Spleen (tissue), 11 donors: ENCODE measurements at regions not wholly inside any gene's neighbourhood (a gene's known extent, or its start where the extent isn't known, plus 50 kb on each side); places are given as distances from the start of the nearest gene placed in this dataset.
"Not testable (repeated sequence)": the region's sequence is repeated elsewhere in the genome, so short reads cannot be mapped to it uniquely, and the experiment has no call there.

Experiments used
- DNase-seq: peaks from one replicate; pipeline ENCODE4 v3.0.0-alpha.2; 2020
- H3K27ac ChIP-seq, 8 donors: fragments of 200-600 bp; sonication (generic) in 7 of 8; 1 replicate in 4 of 8; 2 replicates in 4 of 8; pipeline versions ENCODE4 v1.5.0 to v1.8.0; 2016 to 2021; ENCODE audit warnings: inconsistent platforms in 4 of 8, mild to moderate bottlenecking in 4 of 8, moderate library complexity in 1 of 8
- H3K27me3 ChIP-seq, 7 donors: fragments of 200-600 bp; sonication (generic) in 6 of 7; replicated peaks in 1 of 7; 1 replicate in 4 of 7; 2 replicates in 3 of 7; pipeline versions ENCODE4 v1.5.0 to v1.8.0; 2016 to 2021; ENCODE audit warnings: inconsistent platforms in 3 of 7, mild to moderate bottlenecking in 1 of 7
- H3K36me3 ChIP-seq, 6 donors: fragments of 200-600 bp; sonication (generic) in 5 of 6; 1 replicate in 4 of 6; 2 replicates in 2 of 6; pipeline versions ENCODE4 v1.5.0 to v1.8.0; 2016 to 2021; ENCODE audit warnings: inconsistent platforms in 2 of 6
- H3K4me1 ChIP-seq, 6 donors: fragments of 200-600 bp; sonication (generic) in 5 of 6; 1 replicate in 3 of 6; 2 replicates in 3 of 6; pipeline versions ENCODE4 v1.5.0 to v1.8.0; 2016 to 2021; ENCODE audit warnings: inconsistent platforms in 3 of 6
- H3K4me3 ChIP-seq, 8 donors: fragments of 200-600 bp; sonication (generic) in 7 of 8; 1 replicate in 4 of 8; 2 replicates in 4 of 8; pipeline versions ENCODE4 v1.5.0 to v1.8.0; 2016 to 2021; ENCODE audit warnings: inconsistent platforms in 4 of 8, mild to moderate bottlenecking in 4 of 8, moderate library complexity in 2 of 8
- H3K9me3 ChIP-seq, 8 donors: fragments of 200-600 bp; sonication (generic) in 7 of 8; 1 replicate in 4 of 8; 2 replicates in 4 of 8; pipeline versions ENCODE4 v1.5.0 to v1.8.0; 2016 to 2021; ENCODE audit warnings: inconsistent platforms in 4 of 8
- POLR2A ChIP-seq, 3 donors: fragments of 450-650 bp; IDR thresholded peaks; one replicate each; pipeline ENCODE4 v1.5.1; 2017; ENCODE audit warnings: antibody characterized with exemption in 3 of 3, mild to moderate bottlenecking in 1 of 3
- POLR2AphosphoS5 ChIP-seq, 3 donors: sonication (generic); formaldehyde crosslinking; IDR thresholded peaks; one replicate each; pipeline ENCODE4 v1.5.1; 2017; ENCODE audit warnings: antibody characterized with exemption in 3 of 3
- WGBS, 5 donors: extraction: QIAGEN DNeasy Blood & Tissue Kit in 3 of 5; methylation state at CpG; one replicate each; pipeline versions ENCODE4 v1.1.5 to v1.1.7; 2013 to 2018; 5-methylcytosine and 5-hydroxymethylcytosine counted together
- intact Hi-C: fragments of 100-400 bp; cut with DNase I; formaldehyde crosslinking; loops from one replicate; pipeline ENCODE4 v1.15.0; 2023; ENCODE audit warnings: low total_unique reads
- TF ChIP-seq, protein P1 (sequence below), 11 experiments: fragments of 200-600 bp in 7 of 11; fragments of 450-650 bp in 4 of 11; sonication (generic) in 4 of 11; IDR thresholded peaks in 8 of 11; conservative IDR thresholded peaks in 3 of 11; 1 replicate in 7 of 11; 2 replicates in 4 of 11; pipeline versions ENCODE4 v1.4.0 to v1.8.0; 2016 to 2021; ENCODE audit warnings: antibody characterized with exemption in 11 of 11, inconsistent platforms in 4 of 11, mild to moderate bottlenecking in 1 of 11
- donor health status: healthy with polysubstance abuse.
- donor health status: DM: no; HTN: no; CAD: no; lungs with moderate emphysema.
- donor health status: DM: no; HTN: no; CAD: no.
- donor health status: Bipolar disorder and iron deficiency.
- donor health status: healthy.
- donor health status: DM: no; HTN: no; CAD: no.
- donor health status: DM: yes; HTN: yes; CAD: no.

GRCh38 chr3:59368900-59369675, 319.3 kb upstream of the CFAP20DC start:
- whole genome bisulfite sequencing, 5 donors = 45 to 70% (median 54%) methylated on average over 5 of the region's 5 CpGs
- Histone ChIP-seq H3K27ac (no peak overlapping the region), H3K4me1 (peaks cover 0 to 6% (median 0%) of the 10 kb centered on the region in 6 donors), H3K36me3 (no peaks in the 10 kb centered on the region), H3K9me3 (no peaks in the 10 kb centered on the region), H3K4me3 (no peak overlapping the region), H3K27me3 (no peaks in the 10 kb centered on the region)
- no peak for DNase-seq
- intact Hi-C loops = no loop called here
- no peak for TF ChIP-seq POLR2A (IDR thresholded peaks at IDR 0.05)
- TF ChIP-seq, protein P1, sequence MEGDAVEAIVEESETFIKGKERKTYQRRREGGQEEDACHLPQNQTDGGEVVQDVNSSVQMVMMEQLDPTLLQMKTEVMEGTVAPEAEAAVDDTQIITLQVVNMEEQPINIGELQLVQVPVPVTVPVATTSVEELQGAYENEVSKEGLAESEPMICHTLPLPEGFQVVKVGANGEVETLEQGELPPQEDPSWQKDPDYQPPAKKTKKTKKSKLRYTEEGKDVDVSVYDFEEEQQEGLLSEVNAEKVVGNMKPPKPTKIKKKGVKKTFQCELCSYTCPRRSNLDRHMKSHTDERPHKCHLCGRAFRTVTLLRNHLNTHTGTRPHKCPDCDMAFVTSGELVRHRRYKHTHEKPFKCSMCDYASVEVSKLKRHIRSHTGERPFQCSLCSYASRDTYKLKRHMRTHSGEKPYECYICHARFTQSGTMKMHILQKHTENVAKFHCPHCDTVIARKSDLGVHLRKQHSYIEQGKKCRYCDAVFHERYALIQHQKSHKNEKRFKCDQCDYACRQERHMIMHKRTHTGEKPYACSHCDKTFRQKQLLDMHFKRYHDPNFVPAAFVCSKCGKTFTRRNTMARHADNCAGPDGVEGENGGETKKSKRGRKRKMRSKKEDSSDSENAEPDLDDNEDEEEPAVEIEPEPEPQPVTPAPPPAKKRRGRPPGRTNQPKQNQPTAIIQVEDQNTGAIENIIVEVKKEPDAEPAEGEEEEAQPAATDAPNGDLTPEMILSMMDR (IDR thresholded peaks at IDR 0.05 in 8 of 11, conservative IDR thresholded peaks at IDR 0.05 in 3 of 11) = no peak
- TF ChIP-seq POLR2AphosphoS5 (IDR thresholded peaks at IDR 0.05) = no peak

- no peak overlapping the region for H3K27ac ChIP-seq
- no peaks in the 10 kb centered on the region for H3K27me3 ChIP-seq
- H3K36me3 ChIP-seq = no peaks in the 10 kb centered on the region
- H3K4me3 ChIP-seq = no peak overlapping the region
- H3K4me1 ChIP-seq = peaks cover 0 to 6% (median 0%) of the 10 kb centered on the region in 6 donors
- WGBS, 5 donors = 20 to 43% (median 28%) methylated on average over 3 of the region's 3 CpGs
- H3K9me3 ChIP-seq = peaks cover 0 to 2% (median 0%) of the 10 kb centered on the region in 8 donors
- intact Hi-C loops = no loop called here
- no peak for DNase-seq
- TF ChIP-seq POLR2A (IDR thresholded peaks at IDR 0.05) = no peak
Observed at GRCh38 chr3:59367150-59367549, 317.3 kb upstream of the CFAP20DC start.

GRCh38 chr3:59366218-59366617, 316.4 kb upstream of the CFAP20DC start:
- H3K9me3 ChIP-seq = peaks cover 0 to 11% (median 0%) of the 10 kb centered on the region in 8 donors
- 83 to 91% (median 86%) methylated on average over 2 of the region's 2 CpGs for WGBS, 5 donors
- H3K4me1 ChIP-seq = peaks cover 0 to 6% (median 0%) of the 10 kb centered on the region in 6 donors
- no peaks in the 10 kb centered on the region for H3K27me3 ChIP-seq
- intact Hi-C loops = no loop called here
- no peak overlapping the region for H3K4me3 ChIP-seq
- H3K36me3 ChIP-seq = no peaks in the 10 kb centered on the region
- H3K27ac ChIP-seq = no peak overlapping the region
- TF ChIP-seq POLR2A (IDR thresholded peaks at IDR 0.05) (no peak), POLR2AphosphoS5 (IDR thresholded peaks at IDR 0.05) (no peak)
- TF ChIP-seq, protein P1 (IDR thresholded peaks at IDR 0.05 in 8 of 11, conservative IDR thresholded peaks at IDR 0.05 in 3 of 11) = no peak
- DNase-seq = no peak

- 64 to 94% (median 85%) methylated on average over 4 of the region's 4 CpGs for WGBS, 5 donors
- Histone ChIP-seq H3K27me3 (no peaks in the 10 kb centered on the region), H3K4me3 (no peak overlapping the region), H3K4me1 (peaks cover 0 to 6% (median 0%) of the 10 kb centered on the region in 6 donors), H3K9me3 (peaks cover 0 to 15% (median 0%) of the 10 kb centered on the region in 8 donors), H3K36me3 (no peaks in the 10 kb centered on the region), H3K27ac (no peak overlapping the region)
- TF ChIP-seq, protein P1 (IDR thresholded peaks at IDR 0.05 in 8 of 11, conservative IDR thresholded peaks at IDR 0.05 in 3 of 11) = no peak
- TF ChIP-seq POLR2AphosphoS5 (IDR thresholded peaks at IDR 0.05) = no peak
- no peak for TF ChIP-seq POLR2A (IDR thresholded peaks at IDR 0.05)
- DNase-seq = no peak
- intact Hi-C loops = no loop called here
Observed at GRCh38 chr3:59364496-59364895, 314.7 kb upstream of the CFAP20DC start.

DNA sequence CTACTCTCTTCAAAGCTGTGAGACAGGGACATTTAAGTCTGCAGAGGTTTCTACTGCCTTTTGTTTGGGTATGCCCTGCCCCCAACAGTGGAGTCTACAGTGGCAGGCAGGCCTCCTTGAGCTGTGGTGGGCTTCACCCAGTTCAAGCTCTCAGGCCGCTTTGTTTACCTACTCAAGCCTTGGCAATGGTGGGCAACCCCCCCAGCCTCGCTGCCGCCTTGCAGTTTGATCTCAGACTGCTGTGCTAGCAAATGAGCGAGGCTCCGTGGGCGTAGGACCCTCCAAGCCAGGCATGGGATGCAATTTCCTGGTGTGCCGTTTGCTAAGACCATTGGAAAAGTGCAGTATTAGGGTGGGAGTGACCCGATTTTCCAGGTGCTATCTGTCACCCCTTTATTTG, 310.5 kb upstream of the CFAP20DC start:
- H3K27me3 ChIP-seq, intact Hi-C loops, H3K36me3 ChIP-seq, H3K27ac ChIP-seq, H3K4me3 ChIP-seq, H3K4me1 ChIP-seq: not testable (repeated sequence)
- whole genome bisulfite sequencing, 5 donors = 89 to 95% (median 91%) methylated on average over 8 of the region's 8 CpGs
- peaks cover 0 to 15% (median 1%) of the 10 kb centered on the region in 8 donors for H3K9me3 ChIP-seq
- DNase-seq = peak; percentile 58
